Right lobe of liver (tissue), 4 donors: ENCODE measurements at regions not wholly inside any gene's neighbourhood (a gene's known extent, or its start where the extent isn't known, plus 50 kb on each side); places are given as distances from the start of the nearest gene placed in this dataset.

ENCODE experiments used
- CTCF ChIP-seq, 4 donors: fragments of 200-600 bp in 3 of 4; fragments of 450-650 bp in 1 of 4; IDR thresholded peaks; one replicate each; pipeline versions ENCODE4 v1.5.1 to v1.8.0; 2016 to 2022; ENCODE audit warnings: antibody characterized with exemption in 4 of 4, mild to moderate bottlenecking in 2 of 4
- POLR2A ChIP-seq: fragments of 450-650 bp; IDR thresholded peaks from one replicate; pipeline ENCODE4 v1.6.1; 2017; ENCODE audit warnings: antibody characterized with exemption, mild to moderate bottlenecking
- donor health status: DM: no; HTN: no; CAD: no.
- donor health status: DM: no; HTN: no; CAD: no.
- donor health status: DM: no; HTN: yes; CAD: no.

- TF ChIP-seq CTCF (IDR thresholded peaks at IDR 0.05) = no peak
- no peak for TF ChIP-seq POLR2A
Observed at GRCh38 chr16:85170066-85170491, 57.8 kb upstream of the CIBAR2 start.
